Tibial nerve (tissue), 3 donors: ENCODE measurements at regions not wholly inside any gene's neighbourhood (a gene's known extent, or its start where the extent isn't known, plus 50 kb on each side); places are given as distances from the start of the nearest gene placed in this dataset.

Experiments used
- CTCF ChIP-seq, 5 experiments: fragments of 200-600 bp in 3 of 5; fragments of 450-650 bp in 2 of 5; sonication (generic) in 3 of 5; IDR thresholded peaks; one replicate each; pipeline ENCODE4 v1.5.1; 2016 to 2019; ENCODE audit warnings: antibody characterized with exemption in 5 of 5, mild to moderate bottlenecking in 3 of 5, moderate library complexity in 2 of 5
- POLR2A ChIP-seq, 2 donors: fragments of 450-650 bp; IDR thresholded peaks; one replicate each; pipeline ENCODE4 v1.6.1; 2017; ENCODE audit warnings: antibody characterized with exemption in 2 of 2, mild to moderate bottlenecking in 2 of 2, moderate library complexity in 2 of 2

- TF ChIP-seq CTCF (IDR thresholded peaks at IDR 0.05) (no peak), POLR2A (IDR thresholded peaks at IDR 0.05) (no peak)
Measured at GRCh38 chr5:74334762-74335384, 305.7 kb downstream of the ENC1 start.
